T-helper 1 cell (primary cell): ENCODE measurements at regions not wholly inside any gene's neighbourhood (a gene's known extent, or its start where the extent isn't known, plus 50 kb on each side); places are given as distances from the start of the nearest gene placed in this dataset.

Experiments
- DNase-seq, 5 donors: peaks; one replicate each; pipeline ENCODE4 v3.0.0-alpha.2; 2012 to 2020

GRCh38 chr2:51256736-51257135 lies 224.8 kb upstream of the NRXN1 start:
- DNase-seq: no peak

GRCh38 chr2:51251356-51251755 lies 219.4 kb upstream of the NRXN1 start:
- DNase-seq: no peak

GRCh38 chr2:51247252-51247805 lies 215.4 kb upstream of the NRXN1 start:
- no peak for DNase-seq

- no peak for DNase-seq
These were observed 212.1 kb upstream of the NRXN1 start for GRCh38 chr2:51243892-51244535.

GRCh38 chr2:51237626-51238271 lies 205.8 kb upstream of the NRXN1 start:
- DNase-seq: no peak

- no peak for DNase-seq
These were observed 200.1 kb upstream of the NRXN1 start for GRCh38 chr2:51232027-51232426.

- no peak for DNase-seq
These were observed 199.1 kb upstream of the NRXN1 start for GRCh38 chr2:51231071-51231470.

GRCh38 chr2:51225377-51225776 lies 193.4 kb upstream of the NRXN1 start:
- DNase-seq: no peak

- no peak for DNase-seq
These were observed 192.9 kb upstream of the NRXN1 start for GRCh38 chr2:51224790-51225189.

- no peak for DNase-seq
These were observed 190.2 kb upstream of the NRXN1 start for GRCh38 chr2:51222106-51222505.

GRCh38 chr2:51220606-51221005 lies 188.7 kb upstream of the NRXN1 start:
- DNase-seq: no peak

- DNase-seq: no peak
These were observed 188.1 kb upstream of the NRXN1 start for GRCh38 chr2:51220080-51220479.

GRCh38 chr2:51219468-51219867 lies 187.5 kb upstream of the NRXN1 start:
- DNase-seq: no peak

- no peak for DNase-seq
These were observed 186.1 kb upstream of the NRXN1 start for GRCh38 chr2:51218047-51218446.

- DNase-seq: no peak
These were observed 181.9 kb upstream of the NRXN1 start for GRCh38 chr2:51213826-51214225.

GRCh38 chr2:51212374-51212773 lies 180.4 kb upstream of the NRXN1 start:
- DNase-seq: no peak

GRCh38 chr2:51208521-51208920 lies 176.6 kb upstream of the NRXN1 start:
- no peak for DNase-seq

GRCh38 chr2:51201295-51201694 lies 169.4 kb upstream of the NRXN1 start:
- no peak for DNase-seq

GRCh38 chr2:51194656-51195055 lies 162.7 kb upstream of the NRXN1 start:
- no peak for DNase-seq

GRCh38 chr2:51170273-51170672 lies 138.3 kb upstream of the NRXN1 start:
- DNase-seq: no peak

- DNase-seq: no peak
These were observed 133.8 kb upstream of the NRXN1 start for GRCh38 chr2:51165534-51166260.

GRCh38 chr2:51158251-51158650 lies 126.3 kb upstream of the NRXN1 start:
- no peak for DNase-seq

- DNase-seq: no peak
These were observed 121.3 kb upstream of the NRXN1 start for GRCh38 chr2:51153236-51153635.
